ENCODE measurements at regions not wholly inside any gene's neighbourhood (a gene's known extent, or its start where the extent isn't known, plus 50 kb on each side); places are given as distances from the start of the nearest gene placed in this dataset.

DNA sequence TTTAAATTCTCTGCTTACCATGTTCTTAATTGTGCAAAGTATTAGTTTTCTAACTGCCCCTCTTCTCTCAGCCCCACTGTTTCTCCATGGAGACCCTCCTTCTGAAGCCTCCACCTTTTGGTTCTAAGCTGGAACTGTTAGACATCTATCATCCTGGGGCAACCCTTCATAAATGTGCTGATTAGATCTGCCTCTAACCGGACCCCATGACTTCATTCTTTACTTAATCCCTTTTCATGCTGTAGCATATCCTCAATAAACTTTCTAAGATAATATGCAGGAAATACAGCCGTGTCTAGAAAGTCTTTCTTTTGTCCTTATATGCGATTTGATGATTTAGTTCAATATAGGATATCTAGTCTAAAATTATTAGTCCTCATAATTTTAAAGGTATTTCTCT is 1020.1 kb downstream of the ADGRL2 start:
- no peak for TF ChIP-seq FOXJ3 (CRISPR knock-in tag; IDR thresholded peaks at IDR 0.05; ENCODE audit: borderline replicate concordance)
- TF ChIP-seq, protein P1, sequence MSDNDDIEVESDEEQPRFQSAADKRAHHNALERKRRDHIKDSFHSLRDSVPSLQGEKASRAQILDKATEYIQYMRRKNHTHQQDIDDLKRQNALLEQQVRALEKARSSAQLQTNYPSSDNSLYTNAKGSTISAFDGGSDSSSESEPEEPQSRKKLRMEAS (CRISPR knock-in tag; IDR thresholded peaks at IDR 0.05): no peak
- TF ChIP-seq, protein P2, sequence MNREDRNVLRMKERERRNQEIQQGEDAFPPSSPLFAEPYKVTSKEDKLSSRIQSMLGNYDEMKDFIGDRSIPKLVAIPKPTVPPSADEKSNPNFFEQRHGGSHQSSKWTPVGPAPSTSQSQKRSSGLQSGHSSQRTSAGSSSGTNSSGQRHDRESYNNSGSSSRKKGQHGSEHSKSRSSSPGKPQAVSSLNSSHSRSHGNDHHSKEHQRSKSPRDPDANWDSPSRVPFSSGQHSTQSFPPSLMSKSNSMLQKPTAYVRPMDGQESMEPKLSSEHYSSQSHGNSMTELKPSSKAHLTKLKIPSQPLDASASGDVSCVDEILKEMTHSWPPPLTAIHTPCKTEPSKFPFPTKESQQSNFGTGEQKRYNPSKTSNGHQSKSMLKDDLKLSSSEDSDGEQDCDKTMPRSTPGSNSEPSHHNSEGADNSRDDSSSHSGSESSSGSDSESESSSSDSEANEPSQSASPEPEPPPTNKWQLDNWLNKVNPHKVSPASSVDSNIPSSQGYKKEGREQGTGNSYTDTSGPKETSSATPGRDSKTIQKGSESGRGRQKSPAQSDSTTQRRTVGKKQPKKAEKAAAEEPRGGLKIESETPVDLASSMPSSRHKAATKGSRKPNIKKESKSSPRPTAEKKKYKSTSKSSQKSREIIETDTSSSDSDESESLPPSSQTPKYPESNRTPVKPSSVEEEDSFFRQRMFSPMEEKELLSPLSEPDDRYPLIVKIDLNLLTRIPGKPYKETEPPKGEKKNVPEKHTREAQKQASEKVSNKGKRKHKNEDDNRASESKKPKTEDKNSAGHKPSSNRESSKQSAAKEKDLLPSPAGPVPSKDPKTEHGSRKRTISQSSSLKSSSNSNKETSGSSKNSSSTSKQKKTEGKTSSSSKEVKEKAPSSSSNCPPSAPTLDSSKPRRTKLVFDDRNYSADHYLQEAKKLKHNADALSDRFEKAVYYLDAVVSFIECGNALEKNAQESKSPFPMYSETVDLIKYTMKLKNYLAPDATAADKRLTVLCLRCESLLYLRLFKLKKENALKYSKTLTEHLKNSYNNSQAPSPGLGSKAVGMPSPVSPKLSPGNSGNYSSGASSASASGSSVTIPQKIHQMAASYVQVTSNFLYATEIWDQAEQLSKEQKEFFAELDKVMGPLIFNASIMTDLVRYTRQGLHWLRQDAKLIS (CRISPR knock-in tag; IDR thresholded peaks at IDR 0.05; ENCODE audit: borderline replicate concordance): no peak
- no peak for TF ChIP-seq ESRRA (CRISPR knock-in tag; IDR thresholded peaks at IDR 0.05; ENCODE audit: borderline replicate concordance)
- TF ChIP-seq, protein P3, sequence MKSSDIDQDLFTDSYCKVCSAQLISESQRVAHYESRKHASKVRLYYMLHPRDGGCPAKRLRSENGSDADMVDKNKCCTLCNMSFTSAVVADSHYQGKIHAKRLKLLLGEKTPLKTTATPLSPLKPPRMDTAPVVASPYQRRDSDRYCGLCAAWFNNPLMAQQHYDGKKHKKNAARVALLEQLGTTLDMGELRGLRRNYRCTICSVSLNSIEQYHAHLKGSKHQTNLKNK (CRISPR knock-in tag; IDR thresholded peaks at IDR 0.05): no peak
- TF ChIP-seq ZNF232 (CRISPR knock-in tag; IDR thresholded peaks at IDR 0.05): no peak
- TF ChIP-seq, protein P4, sequence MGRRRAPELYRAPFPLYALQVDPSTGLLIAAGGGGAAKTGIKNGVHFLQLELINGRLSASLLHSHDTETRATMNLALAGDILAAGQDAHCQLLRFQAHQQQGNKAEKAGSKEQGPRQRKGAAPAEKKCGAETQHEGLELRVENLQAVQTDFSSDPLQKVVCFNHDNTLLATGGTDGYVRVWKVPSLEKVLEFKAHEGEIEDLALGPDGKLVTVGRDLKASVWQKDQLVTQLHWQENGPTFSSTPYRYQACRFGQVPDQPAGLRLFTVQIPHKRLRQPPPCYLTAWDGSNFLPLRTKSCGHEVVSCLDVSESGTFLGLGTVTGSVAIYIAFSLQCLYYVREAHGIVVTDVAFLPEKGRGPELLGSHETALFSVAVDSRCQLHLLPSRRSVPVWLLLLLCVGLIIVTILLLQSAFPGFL (CRISPR knock-in tag; IDR thresholded peaks at IDR 0.05; ENCODE audit: borderline replicate concordance): no peak
- TF ChIP-seq ZNF263 (CRISPR knock-in tag; IDR thresholded peaks at IDR 0.05; ENCODE audit: low read depth): no peak
- no peak overlapping the region for H3K4me3 Mint-ChIP-seq
- H3K9me3 Mint-ChIP-seq: peaks cover 4% of the 10 kb centered on the region; the same call in 1 of the 2 replicates
- H3K27ac Mint-ChIP-seq: no peak overlapping the region
- POLR2A ChIA-PET: no interaction called here
- H3K27me3 Mint-ChIP-seq (ENCODE audit: low read depth): no peaks in the 10 kb centered on the region
- no peak for ATAC-seq
- no peaks in the 10 kb centered on the region for H3K36me3 Mint-ChIP-seq
- DNase-seq (ENCODE audit: low spot score): no peak
- H3K4me1 Mint-ChIP-seq: peaks cover 21% of the 10 kb centered on the region
- CTCF ChIA-PET: no interaction called here

DNA sequence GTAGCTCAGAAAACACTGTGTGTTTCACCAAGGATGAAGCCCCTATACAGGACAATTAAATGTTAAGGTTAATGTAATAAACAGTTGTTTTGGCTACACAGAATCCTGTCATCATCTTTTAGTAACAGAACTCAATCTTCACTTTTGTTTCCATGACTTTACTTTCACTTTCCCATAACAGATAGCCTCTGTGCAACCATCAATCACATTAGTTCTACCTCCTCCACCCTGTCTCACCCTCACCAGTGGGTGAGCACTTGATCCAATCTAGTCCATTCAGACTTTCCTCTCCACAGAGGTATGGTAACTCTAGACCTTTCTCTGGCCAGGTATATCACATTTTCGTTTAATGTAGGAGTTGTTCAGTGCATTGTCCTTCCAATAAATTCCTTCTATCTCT is 1018.5 kb downstream of the ADGRL2 start:
- CTCF ChIA-PET: no interaction called here
- ATAC-seq (no peak), DNase-seq (ENCODE audit: low spot score) (no peak)
- Mint-ChIP-seq H3K27ac (peak overlapping the region; percentile 71; the same call in 1 of the 2 replicates), H3K9me3 (peaks cover 4% of the 10 kb centered on the region; the same call in 1 of the 2 replicates), H3K4me1 (peaks cover 19% of the 10 kb centered on the region), H3K27me3 (ENCODE audit: low read depth) (no peaks in the 10 kb centered on the region), H3K36me3 (no peaks in the 10 kb centered on the region), H3K4me3 (no peak overlapping the region)
- TF ChIP-seq, protein P5, sequence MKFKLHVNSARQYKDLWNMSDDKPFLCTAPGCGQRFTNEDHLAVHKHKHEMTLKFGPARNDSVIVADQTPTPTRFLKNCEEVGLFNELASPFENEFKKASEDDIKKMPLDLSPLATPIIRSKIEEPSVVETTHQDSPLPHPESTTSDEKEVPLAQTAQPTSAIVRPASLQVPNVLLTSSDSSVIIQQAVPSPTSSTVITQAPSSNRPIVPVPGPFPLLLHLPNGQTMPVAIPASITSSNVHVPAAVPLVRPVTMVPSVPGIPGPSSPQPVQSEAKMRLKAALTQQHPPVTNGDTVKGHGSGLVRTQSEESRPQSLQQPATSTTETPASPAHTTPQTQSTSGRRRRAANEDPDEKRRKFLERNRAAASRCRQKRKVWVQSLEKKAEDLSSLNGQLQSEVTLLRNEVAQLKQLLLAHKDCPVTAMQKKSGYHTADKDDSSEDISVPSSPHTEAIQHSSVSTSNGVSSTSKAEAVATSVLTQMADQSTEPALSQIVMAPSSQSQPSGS (CRISPR knock-in tag; IDR thresholded peaks at IDR 0.05; ENCODE audit: borderline replicate concordance, low read depth): no peak
- no peak for TF ChIP-seq NR2C2 (CRISPR knock-in tag; IDR thresholded peaks at IDR 0.05)
- POLR2A ChIA-PET: no interaction called here

DNA sequence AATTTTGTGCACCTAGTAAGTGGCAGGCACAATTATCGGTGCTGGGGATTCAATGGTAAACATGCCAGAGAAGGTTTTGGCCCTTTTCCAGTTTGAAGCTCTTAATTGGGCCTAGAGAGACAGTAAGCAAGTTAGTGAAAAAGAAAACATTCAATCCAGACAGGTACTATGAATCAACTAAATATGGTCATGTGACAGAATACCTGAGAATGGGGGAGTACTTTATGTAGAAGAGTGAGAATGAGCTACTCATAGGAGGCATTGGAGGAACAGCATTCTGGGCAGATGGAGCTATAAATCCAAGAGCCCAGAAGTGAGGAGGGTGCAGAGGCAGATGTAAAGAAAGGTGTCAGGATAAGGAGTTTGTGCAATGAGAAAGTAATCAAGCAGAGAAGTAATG is 1017.9 kb downstream of the ADGRL2 start:
- Mint-ChIP-seq H3K27me3 (ENCODE audit: low read depth) (no peaks in the 10 kb centered on the region), H3K4me1 (peaks cover 15% of the 10 kb centered on the region)
- ATAC-seq: no peak

More for the DNA sequence above, 1017.9 kb downstream of the ADGRL2 start:
- POLR2A ChIA-PET: no interaction called here
- DNase-seq (ENCODE audit: low spot score): no peak
- Mint-ChIP-seq H3K27ac (no peak overlapping the region), H3K36me3 (no peaks in the 10 kb centered on the region), H3K4me3 (no peak overlapping the region), H3K9me3 (peaks cover 4% of the 10 kb centered on the region; the same call in 1 of the 2 replicates)
- CTCF ChIA-PET: no interaction called here
- TF ChIP-seq, protein P6, sequence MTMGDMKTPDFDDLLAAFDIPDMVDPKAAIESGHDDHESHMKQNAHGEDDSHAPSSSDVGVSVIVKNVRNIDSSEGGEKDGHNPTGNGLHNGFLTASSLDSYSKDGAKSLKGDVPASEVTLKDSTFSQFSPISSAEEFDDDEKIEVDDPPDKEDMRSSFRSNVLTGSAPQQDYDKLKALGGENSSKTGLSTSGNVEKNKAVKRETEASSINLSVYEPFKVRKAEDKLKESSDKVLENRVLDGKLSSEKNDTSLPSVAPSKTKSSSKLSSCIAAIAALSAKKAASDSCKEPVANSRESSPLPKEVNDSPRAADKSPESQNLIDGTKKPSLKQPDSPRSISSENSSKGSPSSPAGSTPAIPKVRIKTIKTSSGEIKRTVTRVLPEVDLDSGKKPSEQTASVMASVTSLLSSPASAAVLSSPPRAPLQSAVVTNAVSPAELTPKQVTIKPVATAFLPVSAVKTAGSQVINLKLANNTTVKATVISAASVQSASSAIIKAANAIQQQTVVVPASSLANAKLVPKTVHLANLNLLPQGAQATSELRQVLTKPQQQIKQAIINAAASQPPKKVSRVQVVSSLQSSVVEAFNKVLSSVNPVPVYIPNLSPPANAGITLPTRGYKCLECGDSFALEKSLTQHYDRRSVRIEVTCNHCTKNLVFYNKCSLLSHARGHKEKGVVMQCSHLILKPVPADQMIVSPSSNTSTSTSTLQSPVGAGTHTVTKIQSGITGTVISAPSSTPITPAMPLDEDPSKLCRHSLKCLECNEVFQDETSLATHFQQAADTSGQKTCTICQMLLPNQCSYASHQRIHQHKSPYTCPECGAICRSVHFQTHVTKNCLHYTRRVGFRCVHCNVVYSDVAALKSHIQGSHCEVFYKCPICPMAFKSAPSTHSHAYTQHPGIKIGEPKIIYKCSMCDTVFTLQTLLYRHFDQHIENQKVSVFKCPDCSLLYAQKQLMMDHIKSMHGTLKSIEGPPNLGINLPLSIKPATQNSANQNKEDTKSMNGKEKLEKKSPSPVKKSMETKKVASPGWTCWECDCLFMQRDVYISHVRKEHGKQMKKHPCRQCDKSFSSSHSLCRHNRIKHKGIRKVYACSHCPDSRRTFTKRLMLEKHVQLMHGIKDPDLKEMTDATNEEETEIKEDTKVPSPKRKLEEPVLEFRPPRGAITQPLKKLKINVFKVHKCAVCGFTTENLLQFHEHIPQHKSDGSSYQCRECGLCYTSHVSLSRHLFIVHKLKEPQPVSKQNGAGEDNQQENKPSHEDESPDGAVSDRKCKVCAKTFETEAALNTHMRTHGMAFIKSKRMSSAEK (CRISPR knock-in tag; IDR thresholded peaks at IDR 0.05; ENCODE audit: borderline replicate concordance): no peak
- TF ChIP-seq OVOL2 (CRISPR knock-in tag; IDR thresholded peaks at IDR 0.05; ENCODE audit: borderline replicate concordance) (no peak), SP1 (CRISPR knock-in tag; conservative IDR thresholded peaks at IDR 0.05) (no peak), CREB1 (CRISPR knock-in tag; IDR thresholded peaks at IDR 0.05) (no peak), RELA (CRISPR knock-in tag; IDR thresholded peaks at IDR 0.05; ENCODE audit: borderline replicate concordance) (no peak)
- TF ChIP-seq, protein P7, sequence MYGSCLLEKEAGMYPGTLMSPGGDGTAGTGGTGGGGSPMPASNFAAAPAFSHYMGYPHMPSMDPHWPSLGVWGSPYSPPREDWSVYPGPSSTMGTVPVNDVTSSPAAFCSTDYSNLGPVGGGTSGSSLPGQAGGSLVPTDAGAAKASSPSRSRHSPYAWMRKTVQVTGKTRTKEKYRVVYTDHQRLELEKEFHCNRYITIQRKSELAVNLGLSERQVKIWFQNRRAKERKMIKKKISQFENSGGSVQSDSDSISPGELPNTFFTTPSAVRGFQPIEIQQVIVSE (CRISPR knock-in tag; IDR thresholded peaks at IDR 0.05; ENCODE audit: borderline replicate concordance): no peak
